NCI-H2196 (cell line): ENCODE measurements at regions not wholly inside any gene's neighbourhood (a gene's known extent, or its start where the extent isn't known, plus 50 kb on each side); places are given as distances from the start of the nearest gene placed in this dataset.
A peak's percentile ranks its signal among the peaks of the same experiment; 100 is the strongest.
"Not testable (repeated sequence)": the region's sequence is repeated elsewhere in the genome, so short reads cannot be mapped to it uniquely, and the experiment has no call there.

Experiments
- DNase-seq: peaks from one replicate; lab custom pipeline; 2025; ENCODE audit not compliant: unreplicated experiment; lab: John Stamatoyannopoulos, UW

DNA sequence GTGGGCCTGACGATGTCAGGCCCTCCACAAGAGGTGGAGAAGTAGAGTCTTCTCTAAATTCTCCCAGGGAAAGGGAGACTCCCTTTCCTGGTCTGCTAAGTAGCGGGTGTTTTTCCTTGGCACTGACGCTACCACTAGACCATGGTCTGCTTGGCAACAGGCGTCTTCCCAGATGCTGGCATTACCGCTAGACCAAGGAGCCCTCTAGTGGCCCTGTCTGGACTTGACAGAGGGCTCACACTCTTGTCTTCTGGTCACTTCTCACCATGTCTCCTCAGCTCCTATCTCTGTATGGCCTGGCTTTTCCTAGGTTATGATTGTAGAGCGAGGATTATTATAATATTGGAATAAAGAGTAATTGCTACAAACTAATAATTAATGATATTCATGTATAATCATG, 51.1 kb upstream of the RASSF6 start:
- not testable (repeated sequence) for DNase-seq

DNA sequence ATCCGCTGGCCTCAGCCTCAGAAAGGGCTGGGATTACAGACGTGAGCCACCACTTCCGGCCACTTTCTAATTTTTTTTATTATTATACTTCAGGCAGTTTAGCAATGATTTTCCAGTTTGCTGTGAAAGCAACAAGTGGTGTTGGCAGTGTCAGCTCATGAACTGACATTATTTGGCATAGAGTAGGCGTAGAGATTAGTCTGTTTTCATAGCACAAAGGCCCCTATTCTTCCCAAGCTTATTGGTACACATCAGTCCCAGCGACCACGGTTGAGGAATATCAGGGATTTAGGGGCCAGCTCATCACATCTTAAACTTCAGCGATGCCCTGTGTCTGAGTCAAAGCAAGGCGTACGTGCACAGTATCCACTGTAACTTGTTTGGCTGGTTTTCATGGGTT, 53.0 kb upstream of the RASSF6 start:
- DNase-seq, result no peak

DNA sequence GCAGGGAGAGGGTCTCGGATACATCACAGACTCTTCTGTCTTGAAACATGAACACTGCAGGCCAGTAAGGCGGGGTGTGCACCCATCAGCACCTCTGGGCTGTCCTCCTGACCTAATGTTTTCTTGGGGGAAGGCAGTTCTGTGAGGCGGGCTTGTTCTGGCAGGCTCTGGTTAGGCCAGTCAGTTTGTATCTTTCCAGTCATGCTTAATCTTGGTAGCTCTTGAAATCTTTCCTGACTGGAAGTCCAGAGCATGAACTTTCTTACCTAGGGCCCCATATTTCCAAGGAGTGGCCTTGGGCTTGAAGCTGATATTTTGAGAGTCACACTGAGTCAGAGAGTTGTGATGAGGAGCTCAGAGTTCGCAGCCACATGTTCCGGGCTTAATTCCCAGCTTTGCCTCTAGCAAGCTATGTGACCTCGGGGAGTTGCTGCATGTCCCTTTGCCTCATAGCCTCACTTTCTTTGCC, 54.2 kb upstream of the RASSF6 start:
- DNase-seq, result no peak

DNA sequence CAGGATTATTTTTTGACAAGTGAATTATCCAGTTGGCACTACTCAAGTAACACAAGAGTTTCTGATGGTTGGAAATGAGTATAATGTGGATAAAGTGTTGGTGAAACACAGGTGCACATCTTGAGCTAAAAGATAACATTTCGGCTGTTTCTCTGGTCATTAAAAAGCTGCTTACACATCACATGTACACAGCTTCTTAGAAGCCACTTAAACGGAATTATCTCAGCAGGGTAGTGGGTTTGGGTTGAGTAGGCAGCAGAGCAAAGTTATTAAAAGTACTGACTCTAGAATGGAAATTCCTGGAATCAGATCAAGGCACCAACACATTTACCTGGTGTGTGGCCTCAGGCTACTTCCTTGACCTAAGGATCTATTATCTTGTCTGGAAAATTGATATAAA, 55.4 kb upstream of the RASSF6 start:
- no peak for DNase-seq

DNA sequence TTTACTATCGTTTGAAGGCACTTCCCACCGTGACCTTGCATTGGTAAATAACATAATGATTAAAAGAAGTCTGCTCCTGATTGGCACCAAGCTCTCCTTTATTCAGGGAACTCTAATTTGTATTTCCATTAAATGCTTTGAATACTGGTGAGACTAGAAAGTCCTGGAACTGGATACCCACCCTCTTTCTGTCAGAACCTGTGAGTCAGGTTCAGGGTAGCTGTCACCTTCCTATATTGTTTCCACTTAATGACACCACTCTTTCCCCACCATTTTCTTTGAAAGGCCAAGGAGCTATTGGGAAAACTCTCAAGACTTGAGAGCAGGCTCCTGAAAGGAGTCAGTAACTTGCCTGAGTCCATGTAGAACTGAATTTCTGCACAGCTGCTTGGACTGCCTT, 55.9 kb upstream of the RASSF6 start:
- DNase-seq, result no peak

DNA sequence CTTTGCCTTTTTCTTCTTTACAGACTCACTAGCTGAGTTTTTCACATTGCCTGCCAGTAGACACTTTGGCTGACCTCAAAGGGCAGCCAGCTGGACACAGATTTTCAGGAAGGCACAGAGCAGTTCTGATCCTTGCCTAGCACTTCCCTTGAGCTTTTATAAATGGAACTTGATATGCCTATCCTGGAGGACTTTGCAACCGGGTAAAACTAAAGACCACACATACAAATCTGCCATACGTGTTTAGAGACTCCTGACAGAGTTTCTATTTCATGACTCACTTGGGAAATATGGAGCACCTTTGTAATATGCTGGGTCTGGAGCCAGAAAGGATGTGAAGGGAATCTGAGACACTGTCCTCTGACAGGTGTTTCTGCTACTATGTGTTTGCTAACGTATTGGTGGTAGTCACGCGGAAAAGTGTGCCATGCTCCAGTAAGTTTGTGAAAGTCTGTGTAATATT, 56.7 kb upstream of the RASSF6 start:
- peak; percentile 80 for DNase-seq

DNA sequence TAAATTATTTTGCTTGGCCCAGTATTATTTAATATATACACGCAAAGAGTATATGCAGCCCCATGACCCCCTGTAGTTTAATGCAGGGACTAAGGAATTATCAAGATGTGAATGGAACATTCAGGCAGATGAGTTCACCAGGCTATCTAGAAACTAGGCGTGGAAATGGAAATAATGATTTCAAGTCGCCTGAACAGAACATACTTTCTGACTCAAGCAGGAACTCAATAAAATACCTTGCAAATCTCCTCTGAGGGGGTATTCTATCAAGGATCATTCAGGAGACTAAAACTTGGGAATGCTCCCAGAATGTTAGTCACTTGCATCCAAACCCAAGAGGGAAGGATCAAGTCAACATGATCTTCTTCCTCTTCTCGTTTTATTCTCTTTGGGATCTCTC, 59.6 kb upstream of the RASSF6 start:
- no peak for DNase-seq

DNA sequence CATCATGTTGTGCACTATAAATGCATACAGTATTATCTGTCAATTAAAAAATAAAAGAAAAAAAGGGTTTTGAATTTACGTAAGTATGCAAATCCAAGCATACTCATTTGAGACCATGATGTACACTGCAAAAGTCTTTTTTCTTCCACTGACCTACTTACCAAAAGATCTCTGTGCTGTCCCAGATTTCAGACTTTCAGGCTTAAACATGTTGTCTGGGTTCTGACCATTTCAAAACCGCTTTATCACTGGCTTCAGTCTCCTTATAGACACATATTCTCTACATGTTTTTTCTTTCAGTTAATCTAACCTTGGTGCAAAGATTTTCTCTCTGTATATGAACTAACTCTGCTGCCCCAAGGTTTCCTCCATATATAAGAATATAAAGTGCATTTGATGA, 58.6 kb upstream of the CXCL8 start:
- no peak for DNase-seq

DNA sequence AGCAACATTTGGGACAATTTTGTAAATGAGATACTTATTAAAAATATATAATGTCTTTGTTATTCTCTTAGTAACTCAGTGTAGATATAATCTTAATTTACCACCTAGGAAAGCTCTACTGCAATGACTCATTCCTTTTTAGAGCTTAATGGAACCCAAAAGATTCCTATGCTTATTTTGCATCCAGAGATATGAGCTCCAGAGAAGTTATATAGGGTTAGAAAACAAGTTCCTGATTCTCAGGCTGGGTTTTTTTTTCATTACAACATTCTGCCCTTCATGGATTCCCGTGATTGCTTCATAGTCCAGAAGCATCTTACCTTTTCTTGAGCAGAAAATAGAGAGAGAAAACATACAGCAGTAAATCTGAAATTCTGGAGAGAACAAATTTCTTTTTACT, 57.9 kb upstream of the CXCL8 start:
- no peak for DNase-seq

DNA sequence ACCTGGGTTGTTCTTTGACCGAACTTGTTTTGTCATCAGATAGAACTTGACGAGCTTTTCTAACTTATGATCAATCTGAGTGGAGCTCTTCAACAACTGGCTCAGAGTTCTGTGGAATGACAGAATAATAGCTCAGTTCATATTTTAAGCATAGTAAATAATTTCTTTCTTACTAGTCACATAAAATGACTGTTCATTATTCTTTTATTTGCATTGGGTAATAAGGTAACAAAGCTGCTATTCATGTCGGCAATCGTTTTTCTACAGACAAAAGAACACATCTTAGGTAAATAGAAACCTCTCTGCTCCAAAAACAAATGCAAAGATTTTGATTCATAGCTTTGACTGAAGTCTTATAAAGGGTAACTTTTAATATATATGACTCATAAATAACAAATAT, 57.3 kb upstream of the CXCL8 start:
- peak; percentile 6 for DNase-seq

DNA sequence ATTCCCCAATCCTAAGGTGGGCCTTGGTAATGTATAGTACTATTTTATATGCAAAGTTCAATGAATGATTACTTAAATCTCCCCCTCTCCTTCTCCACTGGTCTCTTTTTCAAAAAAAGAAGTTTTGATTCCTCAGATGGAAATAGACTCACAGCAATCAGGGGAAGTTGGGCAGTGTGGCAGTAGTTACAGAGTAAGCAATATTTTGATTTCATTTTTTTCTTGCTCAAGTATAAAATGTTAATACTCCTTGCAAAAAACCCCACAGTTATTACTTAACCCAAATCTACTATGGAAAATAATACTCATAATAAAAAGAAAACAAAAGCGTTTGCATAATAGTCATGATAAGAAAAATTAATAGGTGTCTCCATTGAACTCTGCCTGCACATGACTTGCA, 56.9 kb upstream of the CXCL8 start:
- DNase-seq, result no peak

DNA sequence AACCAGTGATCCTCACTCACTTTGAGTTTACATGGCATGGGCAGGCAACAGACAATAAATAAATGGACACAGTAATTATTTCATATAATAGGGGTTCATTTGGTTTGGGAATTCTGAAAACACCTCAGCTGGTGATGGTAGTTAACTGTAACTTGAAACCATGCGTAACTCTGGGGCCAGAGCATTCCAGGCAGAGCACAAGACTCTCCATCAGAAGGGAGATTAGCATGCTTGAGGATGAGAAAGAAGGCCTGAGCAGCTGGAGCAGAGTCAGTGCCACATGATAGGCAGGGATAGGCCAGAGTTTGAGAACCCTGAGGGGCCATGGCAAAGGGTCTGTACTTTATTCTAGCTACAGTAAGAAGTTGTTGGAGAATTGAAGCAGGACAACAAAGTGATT, 56.3 kb upstream of the CXCL8 start:
- no peak for DNase-seq

DNA sequence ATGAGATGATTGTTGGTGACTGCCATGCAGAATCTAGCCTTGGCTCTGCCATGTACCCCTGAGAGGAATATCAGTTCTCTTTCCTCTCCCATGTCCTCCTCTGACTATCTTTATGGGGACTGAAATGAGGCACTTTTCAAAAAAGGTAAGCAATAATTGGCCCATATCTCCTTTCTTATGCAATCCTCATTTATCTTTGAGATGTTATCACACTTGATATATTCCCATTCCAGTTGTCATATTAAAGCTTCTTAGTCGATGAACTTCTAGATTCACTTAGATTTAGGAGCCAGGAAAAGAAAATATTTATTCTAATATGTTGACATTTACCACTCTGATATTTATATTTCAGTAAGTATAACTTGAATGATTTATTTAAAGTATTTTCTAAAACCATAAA, 55.3 kb upstream of the CXCL8 start:
- no peak for DNase-seq

DNA sequence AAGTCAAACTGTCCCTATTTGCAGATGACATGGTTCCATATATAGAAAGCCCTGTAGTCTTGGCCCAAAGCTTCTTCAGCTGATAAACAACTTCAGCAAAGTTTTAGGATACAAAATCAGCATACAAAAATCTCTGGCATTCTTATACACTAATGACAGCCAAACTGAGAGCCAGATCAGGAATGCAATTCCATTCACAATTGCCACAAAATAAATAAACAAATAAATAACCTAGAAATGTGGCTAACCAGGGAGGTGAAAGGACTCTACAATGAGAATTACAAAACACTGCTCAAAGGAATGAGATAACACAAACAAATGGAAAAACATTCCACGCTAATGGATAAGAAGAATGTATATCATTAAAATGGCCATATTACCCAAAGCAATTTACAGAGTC, 52.9 kb upstream of the CXCL8 start:
- no peak for DNase-seq

DNA sequence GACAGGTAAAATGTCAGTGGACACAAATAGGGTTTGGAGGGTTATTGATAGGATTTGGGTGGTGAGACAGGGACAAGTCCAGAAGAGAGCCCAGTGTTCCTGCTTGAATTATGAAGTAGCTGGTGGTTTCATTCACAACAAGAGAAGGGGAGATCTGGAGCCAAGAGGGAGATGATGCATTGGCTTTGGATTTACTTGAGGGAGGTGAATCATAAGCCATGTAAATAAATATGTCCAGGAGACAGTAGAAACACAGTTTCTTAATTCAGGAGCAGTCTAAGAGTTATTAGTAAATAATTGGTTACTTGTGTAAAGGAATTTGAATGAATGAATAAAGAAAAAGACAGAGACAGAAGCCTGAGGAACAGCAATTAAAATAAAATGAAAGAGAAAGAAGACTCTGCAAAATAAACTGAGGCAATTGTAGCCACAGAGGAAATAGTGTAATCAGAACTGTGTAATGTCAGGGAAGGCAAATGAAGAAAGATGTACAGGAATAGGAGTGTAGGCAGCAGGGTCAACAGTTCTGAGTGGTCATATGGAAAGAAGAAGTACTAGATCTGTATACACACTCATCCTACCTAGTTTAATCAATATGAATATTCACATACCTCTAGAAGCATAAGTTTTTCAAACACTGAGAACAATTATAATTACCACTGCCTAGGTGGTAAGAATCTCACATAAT, 50.2 kb upstream of the CXCL8 start:
- DNase-seq, result no peak
